Stimulated activated CD4-positive, alpha-beta T cell treated with anti-CD3 and anti-CD28 coated beads, Interleukin-4, amount 100 ng/mL, for 1 hour (primary cell): ENCODE measurements at regions not wholly inside any gene's neighbourhood (a gene's known extent, or its start where the extent isn't known, plus 50 kb on each side); places are given as distances from the start of the nearest gene placed in this dataset.
"Not testable (repeated sequence)": the region's sequence is repeated elsewhere in the genome, so short reads cannot be mapped to it uniquely, and the experiment has no call there.

Source experiments
- DNase-seq: peaks from one replicate; pipeline ENCODE4 v3.0.0-alpha.2; 2020

DNA sequence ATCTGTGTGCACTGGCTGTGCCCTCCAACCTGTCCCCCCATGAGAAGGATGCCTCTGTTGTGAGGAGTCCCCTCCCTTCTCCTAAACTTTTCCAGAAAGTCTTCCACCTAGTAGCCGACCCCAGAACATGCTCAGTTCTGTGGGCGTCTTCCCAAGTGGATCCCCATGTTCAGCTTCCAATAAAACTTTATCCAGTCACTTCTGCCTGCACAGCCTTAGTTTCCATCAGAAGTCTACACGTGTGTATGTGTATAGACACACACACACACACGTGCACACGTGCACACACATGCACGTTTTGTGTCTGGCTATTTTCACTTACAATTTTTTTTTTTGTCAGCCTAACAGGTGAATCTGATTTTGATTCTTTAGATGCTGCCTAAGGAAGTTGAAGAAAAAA lies 115.1 kb downstream of the RTP5 start:
- no peak for DNase-seq

DNA sequence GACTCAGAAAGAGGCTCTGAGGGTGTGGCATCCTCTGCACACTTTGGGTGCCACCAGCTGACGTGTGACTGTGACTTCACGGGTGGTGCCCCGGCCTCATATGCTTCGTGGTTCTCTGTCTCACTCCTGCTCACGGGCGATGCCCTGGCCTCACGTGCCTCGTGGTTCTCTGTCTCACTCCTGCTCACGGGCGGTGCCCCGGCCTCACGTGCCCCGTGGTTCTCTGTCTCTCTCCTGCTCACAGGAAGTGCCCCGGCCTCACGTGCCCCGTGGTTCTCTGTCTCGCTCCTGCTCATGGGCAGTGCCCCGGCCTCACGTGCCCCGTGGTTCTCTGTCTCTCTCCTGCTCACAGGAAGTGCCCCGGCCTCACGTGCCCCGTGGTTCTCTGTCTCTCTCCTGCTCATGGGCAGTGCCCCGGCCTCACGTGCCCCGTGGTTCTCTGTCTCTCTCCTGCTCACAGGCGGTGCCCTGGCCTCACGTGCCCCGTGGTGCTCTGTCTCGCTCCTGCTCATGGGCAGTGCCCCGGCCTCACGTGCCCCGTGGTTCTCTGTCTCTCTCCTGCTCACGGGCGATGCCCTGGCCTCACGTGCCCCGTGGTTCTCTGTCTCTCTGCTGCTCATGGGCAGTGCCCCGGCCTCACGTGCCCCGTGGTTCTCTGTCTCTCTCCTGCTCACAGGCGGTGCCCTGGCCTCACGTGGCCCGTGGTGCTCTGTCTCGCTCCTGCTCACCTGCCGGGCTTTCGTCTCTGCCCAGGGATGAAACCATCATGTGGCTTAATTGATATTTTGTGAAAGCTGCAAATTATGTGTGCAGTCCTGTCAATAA lies 115.8 kb downstream of the RTP5 start:
- DNase-seq = peak; percentile 38

DNA sequence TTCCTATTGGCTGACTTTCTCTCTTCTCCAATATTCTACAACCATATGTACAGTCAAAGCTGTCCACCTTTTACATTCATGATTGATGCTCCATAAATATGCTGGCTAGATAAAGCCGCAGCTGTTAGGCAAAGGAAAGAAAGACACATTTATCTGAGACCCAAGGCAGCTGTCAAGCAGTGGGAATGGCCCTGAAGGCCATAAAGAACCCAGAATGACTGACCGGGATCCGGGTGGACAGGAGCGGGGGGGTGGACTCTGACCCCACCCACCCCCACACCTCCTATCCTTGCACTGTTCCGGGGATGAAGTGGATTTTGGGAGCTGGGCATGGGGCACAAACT lies 116.4 kb downstream of the RTP5 start:
- DNase-seq = no peak

DNA sequence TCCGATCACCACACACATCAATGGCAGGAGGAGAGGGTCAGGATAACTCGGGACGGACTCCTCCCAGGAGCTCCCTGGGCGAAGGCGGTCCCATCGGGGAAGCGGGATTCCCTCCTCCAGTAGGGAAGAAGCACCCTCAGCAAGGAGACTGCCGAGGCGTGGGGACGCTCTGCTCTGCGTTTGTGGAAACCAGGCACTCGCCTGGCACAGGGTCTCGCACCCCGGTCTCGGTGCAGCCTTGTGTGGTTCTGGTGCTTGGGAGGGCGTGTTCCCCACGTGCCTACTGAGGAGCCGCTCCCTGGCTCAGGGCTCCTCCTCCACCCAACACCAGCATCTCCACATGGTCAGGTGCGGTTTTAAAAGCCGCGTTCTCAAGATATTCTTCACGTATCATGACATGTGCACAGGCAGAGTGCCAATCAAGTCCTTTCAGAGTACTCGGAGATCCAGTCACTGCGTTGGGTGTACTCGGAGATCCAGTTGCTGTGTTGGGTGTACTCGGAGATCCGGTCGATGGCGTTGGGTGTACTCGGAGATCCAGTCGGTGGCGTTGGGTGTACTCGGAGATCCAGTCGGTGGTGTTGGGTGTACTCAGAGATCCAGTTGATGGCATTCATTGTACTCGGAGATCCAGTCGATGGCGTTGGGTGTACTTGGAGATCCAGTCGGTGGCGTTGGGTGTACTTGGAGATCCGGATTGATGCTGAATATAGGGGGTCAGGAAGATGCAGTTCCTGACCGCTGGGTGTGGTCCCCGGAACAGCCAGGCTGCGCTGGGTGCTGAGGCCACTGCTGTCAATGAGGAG lies 117.5 kb downstream of the RTP5 start:
- no peak for DNase-seq

DNA sequence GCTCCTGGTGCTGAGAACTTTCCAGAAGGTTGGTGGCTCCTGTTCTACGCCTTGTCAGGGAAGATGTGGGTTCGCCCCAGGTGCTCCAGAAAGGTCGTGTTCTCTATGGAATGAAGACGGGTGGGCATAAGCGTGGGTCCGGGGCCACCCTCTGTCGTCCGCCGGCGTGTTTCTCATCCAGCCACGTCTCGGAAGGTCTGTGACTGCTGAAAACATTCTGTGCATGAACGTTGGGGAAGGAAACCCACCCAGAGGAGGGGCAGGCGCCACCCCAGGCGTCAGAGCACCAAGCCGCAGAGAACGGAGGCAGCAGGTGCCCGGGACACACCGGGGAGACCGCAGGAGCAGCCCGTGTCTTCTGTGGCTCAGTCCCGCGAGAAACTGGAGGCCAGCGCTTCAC lies 118.2 kb downstream of the RTP5 start:
- no peak for DNase-seq

DNA sequence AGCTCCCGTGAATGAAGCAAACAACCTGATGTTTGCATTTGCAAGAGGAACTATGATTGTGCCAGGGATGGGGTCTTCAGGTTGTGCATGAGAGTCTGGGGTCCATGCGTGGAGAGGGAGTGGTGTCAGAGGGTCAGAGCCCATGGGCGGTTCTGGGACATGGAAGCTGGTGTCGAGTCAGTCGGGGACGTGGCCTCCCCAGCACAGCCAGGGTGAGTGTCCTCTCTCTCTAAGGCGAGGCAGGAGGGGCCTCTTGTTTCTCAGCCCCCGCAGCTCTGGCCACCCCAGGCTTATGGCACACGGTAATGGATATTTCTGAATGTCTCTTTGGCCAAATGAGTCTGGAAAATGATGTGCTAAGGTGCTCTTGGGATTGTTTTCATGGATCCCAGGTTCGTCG lies 118.6 kb downstream of the RTP5 start:
- no peak for DNase-seq

DNA sequence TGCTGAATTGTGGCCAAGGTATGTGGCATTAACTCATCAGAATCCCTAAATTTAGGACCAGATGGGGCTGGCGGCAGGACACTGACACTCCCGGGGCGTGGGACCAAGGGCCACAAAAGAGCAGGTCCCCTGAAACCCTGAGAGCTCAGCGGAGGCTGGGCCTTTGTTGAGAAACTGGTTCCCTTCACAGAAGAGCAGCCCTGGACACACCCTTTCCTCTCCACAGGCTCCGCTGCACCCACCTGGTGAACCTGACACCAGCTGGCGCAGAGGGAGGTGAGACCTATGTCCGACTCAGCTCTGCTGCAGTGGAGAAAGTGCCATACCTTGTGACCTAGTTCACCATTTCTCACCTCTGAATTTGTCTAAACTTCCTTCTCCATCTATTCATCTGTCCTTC lies 119.5 kb downstream of the RTP5 start:
- DNase-seq = no peak

DNA sequence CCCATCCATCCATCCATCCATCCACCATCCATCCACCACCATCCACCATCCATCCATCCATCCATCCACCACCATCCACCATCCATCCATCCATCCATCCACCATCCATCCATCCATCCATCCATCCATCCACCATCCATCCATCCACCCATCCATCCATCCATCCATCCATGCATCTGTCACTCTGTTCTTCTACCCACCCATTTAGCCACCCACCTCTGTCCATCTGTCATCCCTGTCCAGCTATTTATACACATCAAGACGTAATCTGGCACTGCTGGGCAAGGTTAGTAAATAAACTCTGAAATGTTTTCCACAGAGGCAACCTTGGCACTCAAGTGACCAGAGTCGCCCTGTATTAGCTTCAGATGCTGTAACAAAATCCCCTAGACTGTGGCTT lies 120.9 kb downstream of the RTP5 start:
- no peak for DNase-seq

DNA sequence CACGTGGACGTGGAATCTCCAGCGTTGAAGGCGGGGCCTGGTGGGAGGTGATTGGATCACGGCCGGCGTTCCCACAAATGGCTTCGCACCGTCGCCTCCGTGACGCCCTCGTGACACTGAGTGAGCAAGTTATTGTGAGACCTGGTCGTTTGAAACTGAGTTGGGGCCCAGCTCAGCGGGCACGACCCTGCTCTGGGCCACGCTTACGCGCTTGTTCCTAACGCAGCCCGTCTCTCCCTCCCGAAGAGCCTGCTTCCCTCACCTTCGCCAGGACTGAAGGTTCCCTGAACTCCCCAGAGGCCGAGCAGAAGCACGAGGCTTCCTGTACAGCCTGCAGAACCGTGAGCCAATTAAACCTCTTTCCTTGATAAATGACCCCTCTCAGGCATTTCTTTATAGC lies 121.8 kb downstream of the RTP5 start:
- DNase-seq = no peak

DNA sequence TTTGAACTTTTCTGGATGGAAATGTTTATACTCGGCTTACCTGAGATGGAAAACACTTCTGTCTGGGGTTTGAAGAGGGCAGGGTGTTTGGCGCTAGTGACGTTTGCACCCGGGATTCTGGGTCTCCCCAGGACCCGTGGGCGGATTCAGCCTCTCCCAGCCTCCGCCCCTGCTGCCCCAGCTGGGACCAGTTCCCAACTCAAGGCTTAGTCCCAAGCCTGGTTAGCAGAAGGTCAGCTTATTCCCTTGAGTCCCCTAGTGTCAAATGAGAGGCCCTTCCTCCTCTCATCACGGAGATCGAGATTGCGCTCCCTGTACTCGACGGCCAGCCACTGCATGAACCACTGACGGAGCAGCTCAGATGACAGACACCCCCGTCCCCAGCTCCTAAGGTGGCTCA lies 123.2 kb downstream of the RTP5 start:
- no peak for DNase-seq

DNA sequence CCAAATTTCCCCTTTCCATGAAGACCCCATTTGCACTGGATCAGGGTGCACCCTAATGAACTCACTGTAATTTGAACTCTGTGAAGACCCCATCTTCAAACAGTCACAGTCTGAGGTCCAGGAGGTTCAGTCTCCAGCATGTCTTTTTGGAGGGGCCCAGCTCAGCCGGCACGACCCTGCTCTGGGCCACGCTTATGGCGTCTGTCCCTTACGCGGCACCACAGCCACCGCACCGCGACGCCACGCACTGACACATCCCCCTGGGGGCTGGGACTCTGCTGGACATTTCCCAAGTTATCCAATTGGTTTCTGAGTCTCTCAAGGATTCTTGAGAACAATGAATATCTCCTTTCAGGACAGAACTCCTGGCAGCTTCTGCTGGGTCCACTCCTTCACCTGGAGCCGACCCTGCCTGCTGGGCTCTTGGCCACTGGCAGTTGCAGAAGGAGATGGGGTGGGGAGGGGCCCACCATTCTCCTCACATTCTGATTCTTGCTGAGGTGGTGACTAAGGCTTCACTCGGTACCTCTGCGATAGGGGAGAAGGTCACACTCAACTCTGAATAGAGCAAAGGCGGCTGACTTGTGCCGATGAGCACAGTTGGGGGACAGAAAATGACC lies 124.0 kb downstream of the RTP5 start:
- no peak for DNase-seq

DNA sequence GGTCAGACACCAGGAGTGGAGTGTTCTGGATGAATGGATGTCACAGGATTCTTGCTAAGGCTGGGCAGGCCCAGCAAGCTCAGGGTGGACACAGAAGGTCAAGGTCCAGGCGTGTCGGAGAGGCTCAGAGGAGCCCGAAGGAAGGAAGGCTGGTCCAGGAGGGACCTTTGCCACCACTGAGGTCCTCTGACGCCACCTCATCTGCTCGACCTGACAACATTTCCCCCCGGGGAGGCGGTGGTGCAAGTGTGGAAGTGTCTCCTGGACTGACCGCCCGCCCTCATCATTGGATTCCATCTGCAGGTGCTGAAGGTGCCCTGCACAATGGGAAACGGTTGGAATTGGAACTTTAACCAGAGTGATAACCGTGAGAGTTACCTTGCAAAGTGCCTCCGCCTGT lies 124.6 kb downstream of the RTP5 start:
- DNase-seq = no peak

DNA sequence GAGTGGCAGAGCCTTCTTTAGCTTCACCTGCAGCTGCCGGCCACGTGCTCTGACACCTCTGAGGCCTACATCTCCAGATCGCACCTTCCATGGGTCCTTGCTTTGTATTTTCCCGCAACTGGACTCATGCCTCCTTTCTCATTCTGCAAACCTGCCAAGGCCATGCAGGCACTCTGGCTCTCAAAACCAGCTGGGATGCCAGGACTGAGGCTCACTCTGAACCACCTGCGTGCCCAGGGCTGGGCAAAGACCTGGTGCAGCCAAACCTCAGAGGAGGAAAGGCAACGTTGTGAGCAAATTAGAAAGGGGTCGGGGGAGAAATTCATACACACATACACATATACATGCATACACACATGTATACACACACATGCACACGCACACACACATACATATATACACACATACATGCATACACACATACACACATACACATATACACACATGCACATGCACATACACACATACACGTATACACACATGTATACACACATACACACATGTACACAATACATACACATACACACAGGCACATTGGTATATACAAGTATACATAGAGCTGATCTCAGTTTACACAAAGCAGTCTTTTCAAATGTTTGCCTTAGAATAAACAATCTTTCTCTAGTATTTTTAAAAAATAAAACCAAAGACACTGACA lies 125.2 kb downstream of the RTP5 start:
- no peak for DNase-seq

DNA sequence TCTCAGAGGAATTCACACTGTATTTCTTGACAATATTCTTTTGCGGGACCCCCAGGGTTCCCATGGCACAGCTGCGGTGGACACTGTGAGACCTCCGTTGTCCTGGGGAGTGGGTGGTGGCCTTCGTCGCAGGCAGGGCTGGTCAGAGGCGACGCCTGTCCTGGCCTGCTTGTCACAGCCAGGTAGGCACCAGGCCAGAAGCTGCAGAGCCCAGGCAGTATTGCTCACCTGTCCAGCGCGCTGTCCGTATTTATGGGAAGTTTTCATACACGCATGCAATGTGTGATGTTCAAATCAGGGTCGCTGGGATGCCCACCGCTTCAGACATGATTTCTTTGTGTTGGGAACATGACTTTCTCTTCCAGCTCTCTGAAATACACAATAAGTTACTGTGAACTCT lies 126.6 kb downstream of the RTP5 start:
- DNase-seq = no peak

DNA sequence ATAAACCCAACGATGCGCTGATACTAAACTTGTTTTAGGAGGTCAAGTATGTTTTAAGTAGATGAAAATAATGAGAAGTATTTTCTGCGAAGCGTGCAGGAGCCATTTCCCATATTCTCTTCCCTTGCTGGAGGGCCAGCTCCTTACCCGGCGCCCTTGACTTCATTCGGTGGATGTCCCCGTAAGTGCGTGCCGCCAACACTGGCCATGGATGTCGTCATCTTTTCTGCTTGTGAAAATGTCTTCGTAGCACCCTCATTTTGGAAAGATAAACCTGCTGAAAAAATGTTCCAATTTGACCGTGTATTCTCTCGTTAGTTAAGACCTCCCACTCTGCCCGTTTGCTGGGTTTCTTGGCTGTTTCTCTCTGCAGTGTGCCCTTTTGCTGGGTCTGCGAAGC lies 127.5 kb downstream of the RTP5 start:
- no peak for DNase-seq

DNA sequence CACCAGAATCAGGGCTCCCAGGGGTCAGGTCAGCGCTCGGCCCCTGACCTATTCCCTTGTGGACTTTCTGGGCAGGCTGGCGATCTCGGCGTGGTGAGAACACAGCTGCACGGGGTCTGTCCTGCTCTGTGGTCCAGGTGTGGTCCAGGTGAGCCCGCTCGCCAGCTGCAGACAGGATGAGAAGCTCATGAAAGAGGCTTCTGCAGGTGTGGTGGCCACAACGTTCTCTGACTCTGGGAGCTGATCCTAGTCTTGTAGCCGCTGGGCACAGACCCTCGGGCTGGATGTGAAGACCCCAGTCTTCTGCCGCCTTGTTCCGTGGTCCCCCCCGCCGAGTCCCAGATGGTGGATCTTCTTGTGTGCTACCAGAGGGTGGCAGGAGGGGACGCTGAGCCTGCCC lies 129.7 kb downstream of the RTP5 start:
- DNase-seq = no peak

DNA sequence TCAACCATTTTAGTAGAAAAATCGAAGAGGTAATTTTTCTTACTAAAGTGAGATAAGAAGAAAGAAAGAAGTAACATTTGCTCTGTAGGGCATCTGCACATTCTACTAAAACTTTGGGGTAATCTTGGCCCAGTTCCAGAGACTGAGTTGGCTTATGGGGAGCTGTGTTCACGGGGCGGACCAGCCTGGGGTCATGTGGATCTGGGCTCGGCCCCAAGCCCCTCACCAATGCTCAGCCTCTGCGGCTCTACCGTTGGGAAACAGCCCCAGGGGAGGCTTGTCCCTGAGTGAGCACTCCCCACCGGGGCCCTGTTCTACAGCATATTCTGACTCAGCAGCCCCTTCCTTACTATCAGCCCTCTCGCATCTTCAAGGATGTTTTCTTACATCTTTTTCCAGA lies 132.3 kb downstream of the RTP5 start:
- DNase-seq = no peak

DNA sequence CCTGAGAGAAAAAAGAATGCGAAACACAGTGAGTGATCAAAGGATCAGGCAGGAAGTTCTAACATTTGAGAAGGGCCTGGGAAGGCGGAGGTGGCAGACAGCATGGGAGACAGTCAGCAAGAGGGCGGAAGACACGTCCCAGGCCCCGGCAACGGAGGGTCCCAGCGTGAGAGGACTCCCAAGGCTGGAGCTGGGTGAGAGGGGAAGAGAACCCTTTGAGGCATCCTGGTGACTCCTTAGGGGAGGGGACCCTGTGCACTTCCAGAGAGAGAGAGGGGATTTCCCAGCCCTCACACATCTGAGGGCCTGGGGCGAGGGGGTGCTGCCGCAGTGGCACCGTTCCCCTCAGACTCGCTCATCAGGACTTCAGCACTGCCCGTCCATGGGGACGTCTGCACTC lies 133.4 kb downstream of the RTP5 start:
- peak; percentile 4 for DNase-seq

DNA sequence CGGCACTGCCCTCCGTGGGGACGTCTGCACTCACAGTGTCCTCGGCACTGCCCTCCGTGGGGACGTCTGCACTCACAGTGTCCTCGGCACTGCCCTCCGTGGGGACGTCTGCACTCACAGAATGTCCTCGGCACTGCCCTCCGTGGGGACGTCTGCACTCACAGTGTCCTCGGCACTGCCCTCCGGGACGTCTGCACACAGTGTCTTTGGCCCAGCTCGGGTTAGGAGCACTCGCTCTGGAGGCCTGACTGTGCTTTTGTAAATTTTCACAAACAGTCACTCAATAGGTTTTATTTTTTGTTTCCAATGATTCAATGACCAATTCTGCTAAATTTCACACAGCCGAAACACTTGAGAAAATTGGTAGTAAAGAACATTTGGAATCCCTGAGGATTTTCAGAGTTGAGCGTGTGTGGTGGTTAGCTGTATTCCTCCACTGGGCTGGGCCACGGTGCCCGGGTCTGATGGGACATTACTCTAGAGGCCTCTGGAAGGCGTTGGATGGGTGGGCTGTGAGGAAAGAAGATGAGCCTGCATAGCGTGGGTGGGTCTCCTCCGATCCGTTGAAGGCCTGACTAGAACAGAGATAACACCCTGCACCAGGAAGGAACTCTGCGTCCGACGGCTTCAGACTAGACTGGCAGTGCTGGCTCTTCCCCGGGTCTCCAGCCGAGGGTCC lies 134.8 kb downstream of the RTP5 start:
- no peak for DNase-seq

DNA sequence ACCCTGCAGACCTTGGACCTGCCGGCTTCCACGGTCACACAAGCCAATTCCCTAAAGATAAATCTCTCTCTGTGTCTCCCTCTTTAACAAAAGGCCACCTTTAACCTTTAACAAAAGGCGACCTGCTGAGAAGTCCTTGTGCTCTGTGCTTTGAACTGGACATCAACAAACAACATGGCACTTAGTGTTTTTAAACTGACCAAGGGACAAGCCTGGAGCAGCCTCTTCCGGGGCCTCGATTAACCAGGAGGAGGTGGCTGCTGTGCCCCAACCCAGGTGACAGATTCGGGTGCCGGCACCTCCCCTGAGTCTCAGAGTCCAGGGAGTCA lies 135.3 kb downstream of the RTP5 start:
- no peak for DNase-seq

DNA sequence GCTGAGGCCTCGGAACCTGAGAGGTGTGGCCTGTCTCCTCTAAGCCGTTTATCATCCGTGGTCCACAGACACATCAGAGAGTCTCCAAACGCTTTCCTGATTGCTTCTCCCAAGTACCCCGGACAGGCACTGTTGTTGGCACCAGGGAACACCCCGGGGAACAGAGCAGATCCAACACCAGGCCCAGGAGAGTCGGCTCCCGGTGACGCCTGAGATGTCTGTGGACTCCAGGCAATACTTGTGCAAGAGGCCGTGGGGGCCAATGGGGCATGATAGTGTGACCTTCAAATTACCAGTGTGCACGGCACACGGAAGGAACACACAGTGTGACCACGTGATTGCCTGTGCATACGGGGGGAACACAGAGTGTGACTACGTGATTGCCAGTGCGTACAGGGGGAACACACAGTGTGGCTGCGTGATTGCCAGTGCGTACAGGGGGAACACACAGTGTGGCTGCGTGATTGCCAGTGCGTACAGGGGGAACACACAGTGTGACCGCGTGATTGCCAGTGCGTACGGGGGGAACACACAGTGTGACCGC lies 136.6 kb downstream of the RTP5 start:
- not testable (repeated sequence) for DNase-seq

DNA sequence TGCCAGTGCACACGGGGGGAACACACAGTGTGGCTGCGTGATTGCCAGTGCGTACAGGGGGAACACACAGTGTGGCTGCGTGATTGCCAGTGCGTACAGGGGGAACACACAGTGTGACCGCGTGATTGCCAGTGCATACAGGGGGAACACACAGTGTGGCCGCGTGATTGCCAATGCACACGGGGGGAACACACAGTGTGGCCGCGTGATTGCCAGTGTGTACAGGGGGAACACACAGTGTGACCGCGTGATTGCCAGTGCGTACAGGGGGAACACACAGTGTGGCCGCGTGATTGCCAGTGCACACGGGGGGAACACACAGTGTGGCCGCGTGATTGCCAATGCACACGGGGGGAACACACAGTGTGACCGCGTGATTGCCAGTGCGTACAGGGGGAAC lies 139.4 kb downstream of the RTP5 start:
- DNase-seq = not testable (repeated sequence)

DNA sequence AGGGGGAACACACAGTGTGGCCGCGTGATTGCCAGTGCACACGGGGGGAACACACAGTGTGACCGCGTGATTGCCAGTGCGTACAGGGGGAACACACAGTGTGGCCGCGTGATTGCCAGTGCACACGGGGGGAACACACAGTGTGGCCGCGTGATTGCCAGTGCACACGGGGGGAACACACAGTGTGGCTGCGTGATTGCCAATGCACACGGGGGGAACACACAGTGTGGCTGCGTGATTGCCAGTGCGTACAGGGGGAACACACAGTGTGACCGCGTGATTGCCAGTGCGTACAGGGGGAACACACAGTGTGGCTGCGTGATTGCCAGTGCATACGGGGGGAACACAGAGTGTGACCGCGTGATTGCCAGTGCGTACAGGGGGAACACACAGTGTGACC lies 140.3 kb downstream of the RTP5 start:
- DNase-seq = not testable (repeated sequence)
